Lower leg skin (tissue), 3 donors: ENCODE measurements at regions not wholly inside any gene's neighbourhood (a gene's known extent, or its start where the extent isn't known, plus 50 kb on each side); places are given as distances from the start of the nearest gene placed in this dataset.

Source experiments
- CTCF ChIP-seq, 3 donors: fragments of 450-650 bp; IDR thresholded peaks; one replicate each; pipeline ENCODE4 v1.5.1; 2016; ENCODE audit warnings: antibody characterized with exemption in 3 of 3, mild to moderate bottlenecking in 3 of 3, moderate library complexity in 2 of 3
- POLR2A ChIP-seq, 2 donors: fragments of 450-650 bp; IDR thresholded peaks; one replicate each; pipeline ENCODE4 v1.6.1; 2016 to 2017; ENCODE audit warnings: antibody characterized with exemption in 2 of 2, mild to moderate bottlenecking in 1 of 2, moderate library complexity in 1 of 2

DNA sequence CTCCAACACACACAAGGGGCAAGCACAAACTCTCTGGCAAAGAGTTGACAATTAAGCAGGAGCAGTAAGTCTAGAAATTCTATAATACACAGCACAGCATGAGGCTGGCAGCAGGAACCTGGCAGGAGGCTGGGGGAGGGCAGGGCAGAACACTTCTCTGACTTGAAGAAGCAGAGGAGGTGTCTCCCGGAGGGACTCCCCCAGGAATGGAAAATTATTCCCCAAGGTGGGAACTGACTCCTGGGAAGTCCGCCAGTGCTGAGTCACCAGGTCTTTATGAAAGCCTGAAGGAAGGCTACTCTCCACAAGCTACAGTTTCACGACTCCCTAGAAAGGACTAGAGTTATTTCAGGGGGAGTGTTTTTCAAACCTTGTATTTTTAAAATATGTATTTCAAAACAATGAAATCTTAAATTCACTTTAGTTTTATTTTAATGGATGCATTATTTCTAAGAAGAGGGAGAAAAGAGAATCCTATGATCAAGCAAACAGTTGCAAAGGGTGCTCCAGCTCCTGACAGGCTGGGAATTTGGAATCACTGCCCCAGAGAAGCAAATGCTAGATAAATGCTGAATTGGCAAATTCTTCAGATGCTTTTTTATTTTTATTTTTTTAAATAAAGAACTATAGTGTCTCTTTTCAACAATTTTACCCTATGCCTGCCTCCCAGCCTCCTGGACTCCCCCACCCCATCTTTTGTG, 192.8 kb downstream of the LY86 start:
- TF ChIP-seq CTCF (IDR thresholded peaks at IDR 0.05) (no peak), POLR2A (IDR thresholded peaks at IDR 0.05) (no peak)
